Fibroblast of villous mesenchyme (primary cell): ENCODE measurements at regions not wholly inside any gene's neighbourhood (a gene's known extent, or its start where the extent isn't known, plus 50 kb on each side); places are given as distances from the start of the nearest gene placed in this dataset.
"Not testable (repeated sequence)": the region's sequence is repeated elsewhere in the genome, so short reads cannot be mapped to it uniquely, and the experiment has no call there.

Experiments used
- DNase-seq: peaks from one replicate; pipeline ENCODE4 v3.0.0-alpha.2; 2010; ENCODE audit warnings: low read depth
- H3K4me3 ChIP-seq: 2 replicates; pipeline ENCODE4 v1.5.1; 2011; ENCODE audit warnings: low read depth, mild to moderate bottlenecking, low read length
- TF ChIP-seq, protein P1 (sequence below): IDR thresholded peaks from 2 replicates; pipeline ENCODE4 v1.5.1; 2012; ENCODE audit warnings: low read depth, mild to moderate bottlenecking, low read length; ENCODE audit not compliant: insufficient read depth

GRCh38 chr6:14559746-14560536, 442.4 kb downstream of the CD83 start:
- TF ChIP-seq, protein P1, sequence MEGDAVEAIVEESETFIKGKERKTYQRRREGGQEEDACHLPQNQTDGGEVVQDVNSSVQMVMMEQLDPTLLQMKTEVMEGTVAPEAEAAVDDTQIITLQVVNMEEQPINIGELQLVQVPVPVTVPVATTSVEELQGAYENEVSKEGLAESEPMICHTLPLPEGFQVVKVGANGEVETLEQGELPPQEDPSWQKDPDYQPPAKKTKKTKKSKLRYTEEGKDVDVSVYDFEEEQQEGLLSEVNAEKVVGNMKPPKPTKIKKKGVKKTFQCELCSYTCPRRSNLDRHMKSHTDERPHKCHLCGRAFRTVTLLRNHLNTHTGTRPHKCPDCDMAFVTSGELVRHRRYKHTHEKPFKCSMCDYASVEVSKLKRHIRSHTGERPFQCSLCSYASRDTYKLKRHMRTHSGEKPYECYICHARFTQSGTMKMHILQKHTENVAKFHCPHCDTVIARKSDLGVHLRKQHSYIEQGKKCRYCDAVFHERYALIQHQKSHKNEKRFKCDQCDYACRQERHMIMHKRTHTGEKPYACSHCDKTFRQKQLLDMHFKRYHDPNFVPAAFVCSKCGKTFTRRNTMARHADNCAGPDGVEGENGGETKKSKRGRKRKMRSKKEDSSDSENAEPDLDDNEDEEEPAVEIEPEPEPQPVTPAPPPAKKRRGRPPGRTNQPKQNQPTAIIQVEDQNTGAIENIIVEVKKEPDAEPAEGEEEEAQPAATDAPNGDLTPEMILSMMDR: no peak
- no peak for DNase-seq
- no peak overlapping the region for H3K4me3 ChIP-seq

DNA sequence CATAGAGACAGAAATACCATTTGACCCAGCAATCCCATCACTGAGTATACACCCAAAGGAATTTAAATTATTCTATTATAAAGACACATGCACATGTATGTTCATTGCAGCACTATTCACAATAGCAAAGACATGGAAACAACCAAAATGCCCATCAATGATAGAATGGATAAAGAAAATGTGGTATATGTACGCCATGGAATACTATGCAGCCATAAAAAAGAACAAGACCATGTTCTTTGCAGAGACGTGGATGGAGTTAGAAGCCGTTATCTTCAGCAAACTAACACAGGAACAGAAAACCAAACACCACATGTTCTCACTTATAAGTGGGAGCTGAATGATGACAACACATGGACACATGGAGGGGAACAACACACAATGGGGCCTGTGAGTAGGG, 444.0 kb downstream of the CD83 start:
- DNase-seq, H3K4me3 ChIP-seq: not testable (repeated sequence)

DNA sequence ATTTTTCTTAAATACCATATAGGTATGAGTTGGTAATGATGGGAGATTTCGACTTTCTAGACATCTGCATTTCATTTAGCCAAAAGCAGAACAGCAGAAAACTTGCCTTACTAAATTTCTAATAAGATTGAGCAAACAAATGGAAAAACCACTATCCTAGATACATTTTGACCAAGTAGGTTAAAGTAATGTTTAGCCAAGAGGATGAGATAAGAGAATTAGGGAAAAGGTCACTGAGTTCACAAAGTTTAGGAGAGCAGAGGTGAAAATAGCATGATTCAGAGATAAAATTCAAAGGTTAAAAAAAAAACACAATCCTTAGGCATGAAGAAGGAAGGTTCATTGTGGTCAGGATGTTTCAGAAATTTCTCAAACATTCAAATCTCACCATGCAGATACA, 450.3 kb downstream of the CD83 start:
- no peak overlapping the region for H3K4me3 ChIP-seq
- TF ChIP-seq, protein P1: no peak
- DNase-seq: no peak

GRCh38 chr6:14569394-14569793, 451.8 kb downstream of the CD83 start:
- TF ChIP-seq, protein P1: no peak
- H3K4me3 ChIP-seq: no peak overlapping the region
- no peak for DNase-seq

DNA sequence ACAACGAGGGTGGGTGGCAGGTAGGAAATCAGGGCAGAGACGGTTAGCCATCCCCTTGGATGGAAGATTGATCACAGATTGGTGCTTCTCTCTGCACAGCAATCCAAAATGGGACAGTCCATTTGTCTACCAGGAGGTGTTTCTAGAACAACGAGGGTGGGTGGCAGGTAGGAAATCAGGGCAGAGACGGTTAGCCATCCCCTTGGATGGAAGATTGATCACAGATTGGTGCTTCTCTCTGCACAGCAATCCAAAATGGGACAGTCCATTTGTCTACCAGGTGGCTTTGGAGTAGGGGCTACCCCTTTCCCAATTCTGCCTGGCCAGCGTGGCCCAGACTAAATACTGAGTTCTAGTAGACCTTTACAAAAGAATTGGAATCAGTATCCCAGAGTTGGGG, 452.3 kb downstream of the CD83 start:
- not testable (repeated sequence) for H3K4me3 ChIP-seq, DNase-seq

DNA sequence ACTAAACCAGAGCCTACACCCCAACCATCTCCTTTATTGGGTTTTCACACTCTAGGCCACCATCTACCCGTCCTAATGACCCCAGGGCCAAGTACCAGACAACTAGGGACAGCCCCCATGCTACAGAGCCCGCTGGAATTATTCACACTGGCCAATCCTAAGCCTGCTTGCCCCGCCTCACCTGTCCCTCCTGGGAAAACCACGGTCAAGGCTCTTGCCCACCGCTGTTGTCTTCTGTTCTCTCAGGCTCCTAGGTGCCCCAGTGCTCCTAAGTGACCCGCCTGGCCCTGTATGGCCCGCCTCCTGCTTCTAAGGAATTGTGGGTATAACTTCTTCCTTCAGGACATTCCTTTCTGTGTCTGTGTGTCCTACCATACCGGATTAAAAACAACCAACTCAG, 453.4 kb downstream of the CD83 start:
- TF ChIP-seq, protein P1: no peak
- H3K4me3 ChIP-seq: no peak overlapping the region
- DNase-seq: no peak

- no peak overlapping the region for H3K4me3 ChIP-seq
- DNase-seq: no peak
- TF ChIP-seq, protein P1: no peak
Observed at GRCh38 chr6:14571746-14572145, 454.2 kb downstream of the CD83 start.

- no peak for DNase-seq
- H3K4me3 ChIP-seq: no peak overlapping the region
- TF ChIP-seq, protein P1: no peak
Observed at GRCh38 chr6:14573267-14573666, 455.7 kb downstream of the CD83 start.
